Neural cell (in vitro differentiated cells): ENCODE measurements at regions not wholly inside any gene's neighbourhood (a gene's known extent, or its start where the extent isn't known, plus 50 kb on each side); places are given as distances from the start of the nearest gene placed in this dataset.

ENCODE experiments used
- CTCF ChIP-seq: fragments of 450-650 bp; IDR thresholded peaks from 2 replicates; pipeline ENCODE4 v1.5.1; 2014; ENCODE audit warnings: antibody characterized with exemption, mild to moderate bottlenecking, moderate library complexity; ENCODE audit not compliant: poor library complexity, severe bottlenecking
- EP300 ChIP-seq: fragments of 450-650 bp; conservative IDR thresholded peaks from 2 replicates; pipeline ENCODE4 v1.6.1; 2014; ENCODE audit warnings: antibody characterized with exemption, mild to moderate bottlenecking, moderate library complexity; ENCODE audit not compliant: poor library complexity, severe bottlenecking
- MXI1 ChIP-seq: fragments of 450-650 bp; conservative IDR thresholded peaks from 2 replicates; pipeline ENCODE4 v1.6.1; 2014; ENCODE audit warnings: antibody characterized with exemption, mild to moderate bottlenecking; ENCODE audit not compliant: poor library complexity, severe bottlenecking
- POLR2AphosphoS5 ChIP-seq: IDR thresholded peaks from 2 replicates; pipeline ENCODE4 v1.6.1; 2012
- RAD21 ChIP-seq: fragments of 450-650 bp; conservative IDR thresholded peaks from 2 replicates; pipeline ENCODE4 v1.6.1; 2014; ENCODE audit warnings: antibody characterized with exemption, mild to moderate bottlenecking, moderate library complexity
- SMC3 ChIP-seq: fragments of 450-650 bp; conservative IDR thresholded peaks from 2 replicates; pipeline ENCODE4 v1.6.1; 2014; ENCODE audit warnings: antibody characterized with exemption, mild to moderate bottlenecking, moderate library complexity; ENCODE audit not compliant: poor library complexity
- TAF1 ChIP-seq: IDR thresholded peaks from 2 replicates; pipeline ENCODE4 v1.6.1; 2012; ENCODE audit warnings: low read depth

- TF ChIP-seq POLR2AphosphoS5, result no peak
- TF ChIP-seq CTCF, result no peak
- TF ChIP-seq EP300, result no peak
- TF ChIP-seq MXI1, result no peak
- TF ChIP-seq TAF1, result no peak
- TF ChIP-seq RAD21, result no peak
- TF ChIP-seq SMC3, result no peak
These were observed 499.9 kb upstream of the SLITRK6 start for GRCh38 chr13:86299128-86299527.
